Esophagus squamous epithelium (tissue), 5 donors: ENCODE measurements at regions not wholly inside any gene's neighbourhood (a gene's known extent, or its start where the extent isn't known, plus 50 kb on each side); places are given as distances from the start of the nearest gene placed in this dataset.
"Not testable (repeated sequence)": the region's sequence is repeated elsewhere in the genome, so short reads cannot be mapped to it uniquely, and the experiment has no call there.

Experiments used
- DNase-seq: peaks from one replicate; lab custom pipeline; 2025; lab: John Stamatoyannopoulos, UW
- H3K27ac ChIP-seq, 4 donors: fragments of 200-600 bp; sonication (generic); one replicate each; pipeline ENCODE4 v1.5.1; 2016 to 2019; ENCODE audit warnings: mild to moderate bottlenecking in 1 of 4
- H3K27me3 ChIP-seq, 4 donors: fragments of 200-600 bp; sonication (generic); 1 replicate in 3 of 4; 2 replicates in 1 of 4; pipeline versions ENCODE4 v1.5.1 to v1.6.0; 2017 to 2021; ENCODE audit warnings: antibody characterized with exemption in 1 of 4
- H3K36me3 ChIP-seq, 3 donors: fragments of 200-600 bp; sonication (generic); one replicate each; pipeline ENCODE4 v1.5.1; 2016 to 2019
- H3K4me1 ChIP-seq, 3 donors: fragments of 200-600 bp; sonication (generic); one replicate each; pipeline ENCODE4 v1.5.1; 2017 to 2019
- H3K4me3 ChIP-seq, 4 donors: fragments of 200-600 bp; sonication (generic); 1 replicate in 3 of 4; 2 replicates in 1 of 4; pipeline ENCODE4 v1.5.1; 2016 to 2019; ENCODE audit warnings: mild to moderate bottlenecking in 2 of 4, moderate library complexity in 1 of 4
- H3K9me3 ChIP-seq, 3 donors: fragments of 200-600 bp; sonication (generic); one replicate each; pipeline ENCODE4 v1.5.1; 2016 to 2019
- POLR2A ChIP-seq, 4 donors: fragments of 450-650 bp; IDR thresholded peaks; one replicate each; pipeline ENCODE4 v1.6.1; 2017; ENCODE audit warnings: antibody characterized with exemption in 4 of 4, mild to moderate bottlenecking in 4 of 4, moderate library complexity in 3 of 4
- WGBS, 2 donors: methylation state at CpG; one replicate each; pipeline ENCODE4 v1.1.5; 2018; 5-methylcytosine and 5-hydroxymethylcytosine counted together
- intact Hi-C: fragments of 100-400 bp; cut with DNase I; formaldehyde crosslinking; loops from one replicate; pipeline ENCODE4 v1.15.0; 2022
- TF ChIP-seq, protein P1 (sequence below), 6 experiments: fragments of 450-650 bp in 4 of 6; fragments of 200-600 bp in 2 of 6; sonication (generic) in 2 of 6; IDR thresholded peaks; one replicate each; pipeline ENCODE4 v1.5.1; 2016 to 2019; ENCODE audit warnings: antibody characterized with exemption in 6 of 6, mild to moderate bottlenecking in 4 of 6, moderate library complexity in 4 of 6
- donor health status: DM: yes; HTN: yes; CAD: no.

DNA sequence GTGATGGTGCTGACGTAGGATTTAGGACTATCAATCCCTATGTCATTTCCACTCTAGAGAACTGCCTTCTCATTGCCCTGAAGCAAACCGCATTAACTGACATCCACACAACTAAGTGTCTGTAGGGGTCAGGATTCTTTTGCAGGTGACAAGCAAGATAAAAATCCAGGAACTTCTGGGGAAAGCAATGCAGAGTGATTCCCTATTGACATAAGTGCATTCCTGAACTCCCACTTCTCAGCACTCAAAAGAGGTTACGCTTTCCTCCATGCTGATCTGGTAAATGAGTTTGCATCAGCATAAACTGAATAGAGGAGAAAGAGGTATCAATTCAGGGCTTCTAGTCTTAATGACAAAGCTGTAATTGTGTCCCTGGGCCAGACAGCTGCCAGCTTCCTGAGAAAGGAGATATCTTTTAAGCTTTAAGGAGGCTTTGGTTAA, 224.6 kb upstream of the ISX start:
- H3K27me3 ChIP-seq, result no peaks in the 10 kb centered on the region
- TF ChIP-seq, protein P1, sequence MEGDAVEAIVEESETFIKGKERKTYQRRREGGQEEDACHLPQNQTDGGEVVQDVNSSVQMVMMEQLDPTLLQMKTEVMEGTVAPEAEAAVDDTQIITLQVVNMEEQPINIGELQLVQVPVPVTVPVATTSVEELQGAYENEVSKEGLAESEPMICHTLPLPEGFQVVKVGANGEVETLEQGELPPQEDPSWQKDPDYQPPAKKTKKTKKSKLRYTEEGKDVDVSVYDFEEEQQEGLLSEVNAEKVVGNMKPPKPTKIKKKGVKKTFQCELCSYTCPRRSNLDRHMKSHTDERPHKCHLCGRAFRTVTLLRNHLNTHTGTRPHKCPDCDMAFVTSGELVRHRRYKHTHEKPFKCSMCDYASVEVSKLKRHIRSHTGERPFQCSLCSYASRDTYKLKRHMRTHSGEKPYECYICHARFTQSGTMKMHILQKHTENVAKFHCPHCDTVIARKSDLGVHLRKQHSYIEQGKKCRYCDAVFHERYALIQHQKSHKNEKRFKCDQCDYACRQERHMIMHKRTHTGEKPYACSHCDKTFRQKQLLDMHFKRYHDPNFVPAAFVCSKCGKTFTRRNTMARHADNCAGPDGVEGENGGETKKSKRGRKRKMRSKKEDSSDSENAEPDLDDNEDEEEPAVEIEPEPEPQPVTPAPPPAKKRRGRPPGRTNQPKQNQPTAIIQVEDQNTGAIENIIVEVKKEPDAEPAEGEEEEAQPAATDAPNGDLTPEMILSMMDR (IDR thresholded peaks at IDR 0.05), result no peak
- no peak for TF ChIP-seq POLR2A (IDR thresholded peaks at IDR 0.05)
- WGBS, 2 donors, result 32 to 74% methylated on average over 3 of the region's 3 CpGs
- no peak overlapping the region for H3K4me3 ChIP-seq
- intact Hi-C loops, result no loop called here
- H3K36me3 ChIP-seq, result no peaks in the 10 kb centered on the region
- no peaks in the 10 kb centered on the region for H3K9me3 ChIP-seq
- no peak for DNase-seq
- H3K27ac ChIP-seq, result no peak overlapping the region
- H3K4me1 ChIP-seq, result peaks cover 0 to 3% (median 0%) of the 10 kb centered on the region in 3 donors

DNA sequence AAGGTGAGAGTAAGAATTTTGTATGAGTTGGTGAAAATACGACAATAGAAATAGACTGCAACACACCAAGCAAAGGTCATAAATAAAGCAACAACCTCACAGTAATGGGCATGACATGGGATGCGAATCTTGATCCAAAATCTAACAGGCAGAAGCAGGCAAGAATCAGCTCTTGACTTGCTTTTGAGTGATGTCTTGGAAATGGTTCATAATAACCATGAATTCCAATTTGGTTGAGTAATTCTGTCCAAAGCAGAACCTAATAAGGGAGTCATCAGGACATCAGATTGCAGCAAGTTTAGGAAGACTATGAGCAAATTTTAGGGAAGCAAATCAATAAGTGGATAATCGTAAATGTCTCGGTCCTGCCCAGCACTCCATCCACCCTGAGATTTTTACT, 224.0 kb upstream of the ISX start:
- Histone ChIP-seq H3K27ac (no peak overlapping the region), H3K4me3 (no peak overlapping the region), H3K9me3 (no peaks in the 10 kb centered on the region), H3K36me3 (no peaks in the 10 kb centered on the region), H3K4me1 (peaks cover 0 to 3% (median 0%) of the 10 kb centered on the region in 3 donors), H3K27me3 (no peaks in the 10 kb centered on the region)
- no peak for TF ChIP-seq POLR2A (IDR thresholded peaks at IDR 0.05)
- TF ChIP-seq, protein P1 (IDR thresholded peaks at IDR 0.05), result no peak
- whole genome bisulfite sequencing, 2 donors, result 25 to 33% methylated on average over 4 of the region's 4 CpGs
- intact Hi-C loops, result no loop called here
- DNase-seq, result no peak

DNA sequence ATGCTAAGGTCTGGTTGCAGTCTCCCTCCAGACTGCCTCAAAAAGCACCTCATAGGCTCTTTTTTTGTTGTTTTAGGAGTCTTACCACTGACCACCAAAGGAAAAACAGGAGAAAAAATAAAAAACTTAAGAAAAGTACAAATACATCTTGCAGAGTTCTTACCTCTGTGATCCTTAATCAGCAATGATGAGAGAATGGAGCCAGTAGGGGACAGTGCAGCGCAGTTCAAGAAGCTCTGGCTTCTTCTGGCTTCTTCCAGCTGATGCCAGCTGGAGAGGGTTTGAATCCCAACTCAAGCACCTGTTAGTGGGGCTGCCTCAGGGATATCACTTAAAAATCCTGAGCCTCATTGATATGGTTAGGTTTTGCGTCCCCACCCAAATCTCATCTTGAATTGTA, 223.3 kb upstream of the ISX start:
- intact Hi-C loops, result no loop called here
- H3K27me3 ChIP-seq, result no peaks in the 10 kb centered on the region
- no peak for DNase-seq
- TF ChIP-seq, protein P1 (IDR thresholded peaks at IDR 0.05), result no peak
- no peak for TF ChIP-seq POLR2A (IDR thresholded peaks at IDR 0.05)
- no peak overlapping the region for H3K27ac ChIP-seq
- no peaks in the 10 kb centered on the region for H3K9me3 ChIP-seq
- WGBS, 2 donors, result 82 to 84% methylated on average over 2 of the region's 2 CpGs
- H3K36me3 ChIP-seq, result no peaks in the 10 kb centered on the region
- peaks cover 0 to 3% (median 0%) of the 10 kb centered on the region in 3 donors for H3K4me1 ChIP-seq
- H3K4me3 ChIP-seq, result no peak overlapping the region

DNA sequence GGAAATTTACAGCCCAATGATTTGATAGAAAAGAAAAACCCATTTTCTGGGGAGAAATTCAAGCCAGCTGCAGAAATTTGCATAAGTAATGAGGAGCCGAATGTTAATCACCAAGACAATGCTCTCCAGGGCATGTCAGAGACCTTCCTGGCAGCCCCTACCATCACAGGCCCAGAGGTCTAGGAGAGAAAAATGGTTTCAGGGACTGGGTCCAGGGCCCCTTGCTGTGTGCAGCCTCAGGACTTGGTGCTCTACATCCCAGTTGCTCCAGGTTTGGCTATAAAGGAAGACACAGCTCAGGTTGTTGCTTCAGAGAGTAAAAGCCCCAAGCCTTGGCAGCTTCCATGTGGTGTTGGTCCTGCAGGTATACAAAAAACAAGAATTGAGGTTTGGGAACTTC, 222.2 kb upstream of the ISX start:
- DNase-seq, H3K9me3 ChIP-seq, H3K27ac ChIP-seq, intact Hi-C loops, H3K36me3 ChIP-seq, H3K4me3 ChIP-seq, H3K4me1 ChIP-seq, H3K27me3 ChIP-seq: not testable (repeated sequence)
- 0 to 82% methylated on average over 1 of the region's 1 CpG for WGBS, 2 donors

DNA sequence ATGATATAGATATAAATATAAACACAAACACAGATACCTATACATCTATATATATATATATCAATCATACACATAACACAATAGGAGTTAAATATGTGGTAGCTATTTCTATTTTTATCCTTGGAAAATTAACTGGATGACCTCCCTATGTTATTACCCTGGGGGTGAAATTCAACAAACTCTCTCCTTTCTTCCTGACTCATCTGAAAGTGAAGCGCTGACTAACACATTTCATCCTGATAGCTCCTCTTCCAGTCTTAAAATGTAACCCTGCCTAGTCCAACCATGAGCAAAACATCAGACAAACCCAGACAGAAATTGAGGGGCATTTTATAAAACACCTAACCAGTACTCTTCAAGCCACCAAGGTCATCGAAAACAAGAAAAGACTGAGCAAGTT, 220.6 kb upstream of the ISX start:
- H3K4me3 ChIP-seq, result no peak overlapping the region
- DNase-seq, result no peak
- WGBS, 2 donors, result 62 to 88% methylated on average over 2 of the region's 2 CpGs
- intact Hi-C loops, result no loop called here
- H3K27me3 ChIP-seq, result no peaks in the 10 kb centered on the region
- H3K27ac ChIP-seq, result no peak overlapping the region
- peaks cover 0 to 3% (median 0%) of the 10 kb centered on the region in 3 donors for H3K4me1 ChIP-seq
- H3K9me3 ChIP-seq, result no peaks in the 10 kb centered on the region
- no peaks in the 10 kb centered on the region for H3K36me3 ChIP-seq
- TF ChIP-seq, protein P1 (IDR thresholded peaks at IDR 0.05), result no peak
- no peak for TF ChIP-seq POLR2A (IDR thresholded peaks at IDR 0.05)

DNA sequence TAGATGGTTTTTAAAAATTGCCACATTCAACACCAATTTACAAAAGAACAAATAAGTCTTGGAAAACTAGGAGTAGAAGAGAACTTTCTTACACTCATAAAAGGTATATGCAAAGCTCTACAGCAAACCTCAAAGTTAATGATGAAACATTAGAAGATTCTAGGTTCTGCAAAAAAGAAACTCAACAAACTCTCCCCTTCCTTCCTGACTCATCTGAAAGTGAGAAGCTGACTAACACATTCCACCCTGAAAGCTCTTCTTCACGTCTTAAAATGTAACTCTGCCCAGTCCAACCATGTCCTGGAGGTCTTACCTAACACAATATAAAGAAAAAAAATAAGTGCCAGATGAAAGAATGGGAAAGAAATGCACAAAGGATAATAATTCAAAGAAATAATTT, 218.9 kb upstream of the ISX start:
- Histone ChIP-seq H3K36me3 (no peaks in the 10 kb centered on the region), H3K4me1 (peaks cover 0 to under 1% (median 0%) of the 10 kb centered on the region in 3 donors), H3K27me3 (no peaks in the 10 kb centered on the region), H3K27ac (no peak overlapping the region), H3K4me3 (no peak overlapping the region), H3K9me3 (no peaks in the 10 kb centered on the region)
- 7 to 21% methylated on average over 1 of the region's 1 CpG for WGBS, 2 donors
- intact Hi-C loops, result no loop called here
- DNase-seq, result no peak
- TF ChIP-seq, protein P1 (IDR thresholded peaks at IDR 0.05), result no peak
- no peak for TF ChIP-seq POLR2A (IDR thresholded peaks at IDR 0.05)
